A673 (cell line): ENCODE measurements at regions not wholly inside any gene's neighbourhood (a gene's known extent, or its start where the extent isn't known, plus 50 kb on each side); places are given as distances from the start of the nearest gene placed in this dataset.

ENCODE experiments used
- BruUV-seq: library from RNA; stranded (reverse); fragments of 400-500 nt; replicated peaks from 2 replicates; lab custom pipeline; 2021; lab: Mats Ljungman, UMichigan
- CTCF ChIA-PET: fragments of 300-600 bp; sonication (Branson Sonifier 250); formaldehyde crosslinking; loops from one replicate; lab custom pipeline; 2022; ENCODE audit warnings: antibody characterized with exemption; lab: Charles Lee
- POLR2A ChIA-PET: fragments of 300-600 bp; sonication (Branson Sonifier 250); formaldehyde crosslinking; loops from one replicate; lab custom pipeline; 2022; ENCODE audit warnings: antibody characterized with exemption; ENCODE audit not compliant: low non-redundant PET; lab: Charles Lee
- DNase-seq: peaks from one replicate; pipeline ENCODE4 v3.0.0-alpha.2; 2015; ENCODE audit warnings: low spot score
- H3K27ac ChIP-seq: fragments of 200-600 bp; sonication (generic); 2 replicates; pipeline ENCODE4 v1.5.1; 2016; ENCODE audit warnings: mixed run types, low read depth, mild to moderate bottlenecking, mixed read lengths, antibody characterized with exemption, low read length; ENCODE audit not compliant: poor library complexity, severe bottlenecking
- H3K27me3 ChIP-seq: fragments of 200-600 bp; sonication (generic); replicated peaks from 2 replicates; pipeline ENCODE4 v1.6.1; 2017; ENCODE audit warnings: mixed run types, low read depth, mild to moderate bottlenecking, mixed read lengths, antibody characterized with exemption, low read length; ENCODE audit not compliant: insufficient read depth, poor library complexity
- H3K36me3 ChIP-seq: fragments of 200-600 bp; sonication (generic); 2 replicates; pipeline ENCODE4 v1.6.1; 2016; ENCODE audit warnings: mixed run types, mild to moderate bottlenecking, mixed read lengths, antibody characterized with exemption, low read length; ENCODE audit not compliant: insufficient read depth, poor library complexity, severe bottlenecking
- H3K4me1 ChIP-seq: fragments of 200-600 bp; sonication (generic); 2 replicates; pipeline ENCODE4 v1.6.1; 2017; ENCODE audit warnings: mixed run types, mild to moderate bottlenecking, mixed read lengths, antibody characterized with exemption, low read length; ENCODE audit not compliant: insufficient read depth, poor library complexity, severe bottlenecking
- H3K4me3 ChIP-seq: fragments of 200-600 bp; sonication (generic); 2 replicates; pipeline ENCODE4 v1.5.1; 2016; ENCODE audit warnings: low read depth, mixed run types, mild to moderate bottlenecking, mixed read lengths, low read length; ENCODE audit not compliant: poor library complexity, severe bottlenecking
- H3K9me3 ChIP-seq: fragments of 200-600 bp; sonication (generic); 2 replicates; pipeline ENCODE4 v1.6.1; 2016; ENCODE audit warnings: mixed run types, low read depth, mild to moderate bottlenecking, mixed read lengths, antibody characterized with exemption, low read length; ENCODE audit not compliant: poor library complexity, severe bottlenecking
- EZH2 ChIP-seq: fragments of 200-600 bp; sonication (generic); IDR thresholded peaks from 2 replicates; pipeline ENCODE4 v1.6.1; 2017; ENCODE audit warnings: borderline replicate concordance, low read depth, mild to moderate bottlenecking, mixed read lengths, antibody characterized with exemption, low read length; ENCODE audit not compliant: poor library complexity, severe bottlenecking
- intact Hi-C: fragments of 100-400 bp; cut with micrococcal nuclease; formaldehyde crosslinking; loops from one replicate; pipeline ENCODE4 v1.10.0; 2022; ENCODE audit not compliant: unreplicated experiment
- TF ChIP-seq, protein P1 (sequence below): fragments of 300-800, 200-600 bp; sonication (generic); conservative IDR thresholded peaks from 2 replicates; pipeline ENCODE4 v1.5.1; 2017; ENCODE audit warnings: low read depth, mild to moderate bottlenecking, antibody characterized with exemption, low read length, moderate library complexity, mixed read lengths

DNA sequence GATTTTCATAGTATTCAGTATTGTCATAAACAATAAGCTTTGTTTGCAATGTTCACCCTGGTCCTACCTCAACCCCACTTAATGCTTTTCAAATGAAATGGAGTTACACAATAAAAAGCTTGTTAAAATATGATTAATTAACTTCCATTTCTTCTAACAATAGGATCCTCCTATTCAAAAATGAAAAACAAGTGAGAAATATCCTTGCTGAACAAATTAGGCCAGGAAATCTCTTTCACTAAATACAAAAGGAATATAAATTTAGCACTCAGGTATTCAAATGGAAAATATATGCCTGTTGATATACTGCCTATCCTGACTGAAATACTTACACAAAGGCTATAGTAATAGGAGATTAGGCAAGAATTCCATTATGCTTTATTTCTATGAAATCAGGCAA lies 323.4 kb upstream of the GRM3 start:
- Histone ChIP-seq H3K27me3 (no peaks in the 10 kb centered on the region), H3K4me3 (no peak overlapping the region), H3K4me1 (no peaks in the 10 kb centered on the region), H3K27ac (no peak overlapping the region), H3K9me3 (no peaks in the 10 kb centered on the region), H3K36me3 (no peaks in the 10 kb centered on the region)
- ChIA-PET CTCF (no interaction called here), POLR2A (no interaction called here)
- intact Hi-C loops = no loop called here
- TF ChIP-seq EZH2 = no peak
- no TSS peak for BruUV-seq
- no peak for DNase-seq

DNA sequence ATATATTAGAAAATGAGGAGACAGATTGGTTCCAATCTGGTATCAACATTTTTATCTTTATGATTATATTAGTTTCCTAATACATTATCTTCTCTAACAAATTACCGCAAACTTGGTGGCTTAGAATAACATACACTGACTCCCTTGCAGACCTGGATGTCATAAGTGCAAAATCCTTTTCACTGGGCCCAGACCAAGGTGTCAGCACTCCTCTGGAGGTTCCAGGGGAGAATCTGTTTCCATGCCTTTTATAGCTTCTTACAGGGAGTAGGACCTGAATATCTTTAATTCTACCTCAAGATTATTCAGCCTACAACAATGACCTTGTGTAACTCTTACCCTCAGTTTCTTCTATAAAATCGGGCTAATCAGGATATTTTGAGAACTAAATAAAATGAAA lies 329.9 kb upstream of the GRM3 start:
- Histone ChIP-seq H3K36me3 (no peaks in the 10 kb centered on the region), H3K4me3 (no peak overlapping the region), H3K27me3 (peaks cover 6% of the 10 kb centered on the region), H3K4me1 (no peaks in the 10 kb centered on the region), H3K9me3 (no peaks in the 10 kb centered on the region), H3K27ac (no peak overlapping the region)
- TF ChIP-seq EZH2 = no peak
- TF ChIP-seq, protein P1, sequence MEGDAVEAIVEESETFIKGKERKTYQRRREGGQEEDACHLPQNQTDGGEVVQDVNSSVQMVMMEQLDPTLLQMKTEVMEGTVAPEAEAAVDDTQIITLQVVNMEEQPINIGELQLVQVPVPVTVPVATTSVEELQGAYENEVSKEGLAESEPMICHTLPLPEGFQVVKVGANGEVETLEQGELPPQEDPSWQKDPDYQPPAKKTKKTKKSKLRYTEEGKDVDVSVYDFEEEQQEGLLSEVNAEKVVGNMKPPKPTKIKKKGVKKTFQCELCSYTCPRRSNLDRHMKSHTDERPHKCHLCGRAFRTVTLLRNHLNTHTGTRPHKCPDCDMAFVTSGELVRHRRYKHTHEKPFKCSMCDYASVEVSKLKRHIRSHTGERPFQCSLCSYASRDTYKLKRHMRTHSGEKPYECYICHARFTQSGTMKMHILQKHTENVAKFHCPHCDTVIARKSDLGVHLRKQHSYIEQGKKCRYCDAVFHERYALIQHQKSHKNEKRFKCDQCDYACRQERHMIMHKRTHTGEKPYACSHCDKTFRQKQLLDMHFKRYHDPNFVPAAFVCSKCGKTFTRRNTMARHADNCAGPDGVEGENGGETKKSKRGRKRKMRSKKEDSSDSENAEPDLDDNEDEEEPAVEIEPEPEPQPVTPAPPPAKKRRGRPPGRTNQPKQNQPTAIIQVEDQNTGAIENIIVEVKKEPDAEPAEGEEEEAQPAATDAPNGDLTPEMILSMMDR = no peak
- ChIA-PET CTCF (no interaction called here), POLR2A (no interaction called here)
- intact Hi-C loops = no loop called here
- DNase-seq = no peak
- BruUV-seq = no TSS peak

DNA sequence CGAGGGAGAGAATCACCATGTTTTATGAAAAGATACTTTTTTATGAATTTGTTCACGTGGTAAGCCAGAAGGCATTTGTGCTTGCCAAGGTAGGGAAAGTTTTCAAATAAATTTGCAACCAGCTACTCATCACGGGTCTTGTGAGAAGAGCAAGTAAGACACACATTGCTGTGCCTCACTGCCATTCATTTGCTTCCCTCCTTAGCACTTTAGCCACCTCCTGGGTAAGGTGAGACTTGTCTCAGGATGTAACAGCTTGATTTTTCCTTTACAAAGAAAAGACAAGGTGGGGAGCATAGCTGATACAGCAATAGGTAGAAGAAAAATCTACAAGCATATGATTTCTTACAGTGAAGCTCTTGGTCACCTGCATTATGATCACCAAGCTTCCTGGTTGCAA lies 342.4 kb upstream of the GRM3 start:
- POLR2A ChIA-PET = no interaction called here
- no peak overlapping the region for H3K27ac ChIP-seq
- no peaks in the 10 kb centered on the region for H3K36me3 ChIP-seq
- intact Hi-C loops = no loop called here
- CTCF ChIA-PET = no interaction called here
- no peaks in the 10 kb centered on the region for H3K9me3 ChIP-seq
- no peaks in the 10 kb centered on the region for H3K4me1 ChIP-seq
- DNase-seq = no peak
- BruUV-seq = no TSS peak
- no peak overlapping the region for H3K4me3 ChIP-seq
- H3K27me3 ChIP-seq = no peaks in the 10 kb centered on the region
- TF ChIP-seq, protein P1 = no peak
- TF ChIP-seq EZH2 = no peak

DNA sequence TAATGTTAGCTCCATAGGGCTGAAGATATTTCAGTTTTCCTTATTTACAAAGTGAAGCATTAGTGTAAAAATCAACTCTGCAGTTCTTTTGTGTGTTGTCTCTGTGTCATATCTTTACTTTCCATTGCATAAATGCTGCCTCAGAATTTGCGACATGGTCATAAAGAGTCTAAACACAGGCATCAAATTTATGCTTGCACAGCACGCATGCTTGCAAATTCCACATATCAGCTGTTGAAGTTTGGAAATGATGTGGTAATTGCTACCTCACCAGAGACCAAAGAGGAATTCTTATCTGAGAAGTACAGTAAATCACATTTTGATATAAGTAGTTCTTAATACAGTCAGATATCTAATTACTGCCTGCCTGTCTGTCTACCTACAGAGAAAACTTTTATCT lies 348.2 kb upstream of the GRM3 start:
- no peak for DNase-seq
- no TSS peak for BruUV-seq
- ChIA-PET POLR2A (no interaction called here), CTCF (no interaction called here)
- Histone ChIP-seq H3K27me3 (no peaks in the 10 kb centered on the region), H3K27ac (no peak overlapping the region), H3K4me1 (no peaks in the 10 kb centered on the region), H3K4me3 (no peak overlapping the region), H3K9me3 (no peaks in the 10 kb centered on the region), H3K36me3 (no peaks in the 10 kb centered on the region)
- no peak for TF ChIP-seq EZH2
- TF ChIP-seq, protein P1 = no peak
- intact Hi-C loops = no loop called here
